ENCODE measurements at regions not wholly inside any gene's neighbourhood (a gene's known extent, or its start where the extent isn't known, plus 50 kb on each side); places are given as distances from the start of the nearest gene placed in this dataset.

DNA sequence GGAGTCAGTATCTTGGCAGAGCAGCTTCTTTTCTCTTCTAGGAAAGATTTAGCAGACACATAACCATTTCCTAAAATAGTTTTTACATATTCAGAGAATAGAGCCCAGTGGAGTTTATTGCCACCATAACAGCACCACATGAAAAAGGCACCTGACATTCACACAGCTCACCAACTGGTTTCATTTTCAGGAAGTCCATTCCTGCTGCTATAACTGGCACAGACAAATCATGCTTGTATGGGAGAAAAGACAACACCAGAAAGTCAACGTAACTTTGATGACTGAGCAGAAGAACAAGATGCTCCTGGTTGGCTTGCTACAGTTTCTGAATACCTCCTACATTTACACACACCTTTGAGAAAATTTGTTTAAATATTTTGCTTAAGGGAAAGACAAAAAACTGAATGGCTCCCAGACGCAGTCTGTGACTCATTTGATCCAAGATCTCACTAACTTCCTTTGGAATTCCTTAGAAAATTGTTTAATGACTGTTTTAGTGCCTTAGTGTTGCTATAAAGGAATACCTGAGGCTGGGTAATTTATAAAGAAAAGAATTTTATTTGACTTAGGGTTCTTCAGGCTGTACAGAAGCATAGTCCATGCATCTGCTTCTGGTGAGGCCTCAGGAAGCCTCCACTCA is 1380.6 kb downstream of the CDH8 start:
- Histone ChIP-seq H3K9ac (no peak overlapping the region), H3K9me3 (no peaks in the 10 kb centered on the region), H4K20me1 (ENCODE audit: insufficient read depth) (no peaks in the 10 kb centered on the region), H3K27me3 (ENCODE audit: insufficient read depth) (no peaks in the 10 kb centered on the region), H3K4me3 (ENCODE audit: low read depth in 2 of 2, low read length in 1 of 2) (no peak overlapping the region), H2AFZ (ENCODE audit: low read depth) (no peak overlapping the region), H3K4me2 (no peak overlapping the region), H3K27ac (ENCODE audit: low read depth in 2 of 2, low read length in 1 of 2) (no peak overlapping the region), H3K4me1 (ENCODE audit: control insufficient read depth in 1 of 2, insufficient read depth in 2 of 2, low read depth in 1 of 2, low read length in 1 of 2) (no peaks in the 10 kb centered on the region), H3K36me3 (replicated peaks in 1 of 2; ENCODE audit: control insufficient read depth in 1 of 2, insufficient read depth in 2 of 2, low read length in 1 of 2) (no peaks in the 10 kb centered on the region), H3F3A (replicated peaks; ENCODE audit: insufficient read depth) (no peaks in the 10 kb centered on the region), H3K9me2 (no peaks in the 10 kb centered on the region), H3K79me2 (ENCODE audit: insufficient read depth) (no peaks in the 10 kb centered on the region)
- DNase-seq, result no peak
- ChIA-PET POLR2A (no interaction called here), CTCF (interaction anchor here (0.8 kb wide), 1 partner anchor 11 kb away, joined by 3 read pairs; no protein-coding TSS in a partner anchor)
- TF ChIP-seq TCF12 (IDR thresholded peaks at IDR 0.05) (no peak), GATA2 (CRISPR knock-in tag; IDR thresholded peaks at IDR 0.05) (no peak), NRF1 (IDR thresholded peaks at IDR 0.05; ENCODE audit: low read depth, low read length) (no peak), USF2 (IDR thresholded peaks at IDR 0.05; ENCODE audit: borderline replicate concordance, low read depth, low read length) (no peak), ZBTB33 (IDR thresholded peaks at IDR 0.05; ENCODE audit: borderline replicate concordance, low read depth) (no peak), FOSL2 (IDR thresholded peaks at IDR 0.05; ENCODE audit: borderline replicate concordance, low read depth) (no peak), POLR2AphosphoS5 (IDR thresholded peaks at IDR 0.05; ENCODE audit: low read depth, low read length) (no peak), SIN3A (IDR thresholded peaks at IDR 0.05; ENCODE audit: borderline replicate concordance, low read depth, low read length) (no peak), TAF1 (IDR thresholded peaks at IDR 0.05; ENCODE audit: borderline replicate concordance, low read depth, low read length) (no peak), MXI1 (IDR thresholded peaks at IDR 0.05; ENCODE audit: low read depth, low read length) (no peak)
- TF ChIP-seq, protein P1, sequence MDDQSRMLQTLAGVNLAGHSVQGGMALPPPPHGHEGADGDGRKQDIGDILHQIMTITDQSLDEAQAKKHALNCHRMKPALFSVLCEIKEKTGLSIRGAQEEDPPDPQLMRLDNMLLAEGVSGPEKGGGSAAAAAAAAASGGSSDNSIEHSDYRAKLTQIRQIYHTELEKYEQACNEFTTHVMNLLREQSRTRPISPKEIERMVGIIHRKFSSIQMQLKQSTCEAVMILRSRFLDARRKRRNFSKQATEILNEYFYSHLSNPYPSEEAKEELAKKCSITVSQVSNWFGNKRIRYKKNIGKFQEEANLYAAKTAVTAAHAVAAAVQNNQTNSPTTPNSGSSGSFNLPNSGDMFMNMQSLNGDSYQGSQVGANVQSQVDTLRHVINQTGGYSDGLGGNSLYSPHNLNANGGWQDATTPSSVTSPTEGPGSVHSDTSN (IDR thresholded peaks at IDR 0.05), result no peak
- TF ChIP-seq, protein P2, sequence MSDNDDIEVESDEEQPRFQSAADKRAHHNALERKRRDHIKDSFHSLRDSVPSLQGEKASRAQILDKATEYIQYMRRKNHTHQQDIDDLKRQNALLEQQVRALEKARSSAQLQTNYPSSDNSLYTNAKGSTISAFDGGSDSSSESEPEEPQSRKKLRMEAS (IDR thresholded peaks at IDR 0.05; ENCODE audit: low read depth), result no peak
- TF ChIP-seq, protein P3, sequence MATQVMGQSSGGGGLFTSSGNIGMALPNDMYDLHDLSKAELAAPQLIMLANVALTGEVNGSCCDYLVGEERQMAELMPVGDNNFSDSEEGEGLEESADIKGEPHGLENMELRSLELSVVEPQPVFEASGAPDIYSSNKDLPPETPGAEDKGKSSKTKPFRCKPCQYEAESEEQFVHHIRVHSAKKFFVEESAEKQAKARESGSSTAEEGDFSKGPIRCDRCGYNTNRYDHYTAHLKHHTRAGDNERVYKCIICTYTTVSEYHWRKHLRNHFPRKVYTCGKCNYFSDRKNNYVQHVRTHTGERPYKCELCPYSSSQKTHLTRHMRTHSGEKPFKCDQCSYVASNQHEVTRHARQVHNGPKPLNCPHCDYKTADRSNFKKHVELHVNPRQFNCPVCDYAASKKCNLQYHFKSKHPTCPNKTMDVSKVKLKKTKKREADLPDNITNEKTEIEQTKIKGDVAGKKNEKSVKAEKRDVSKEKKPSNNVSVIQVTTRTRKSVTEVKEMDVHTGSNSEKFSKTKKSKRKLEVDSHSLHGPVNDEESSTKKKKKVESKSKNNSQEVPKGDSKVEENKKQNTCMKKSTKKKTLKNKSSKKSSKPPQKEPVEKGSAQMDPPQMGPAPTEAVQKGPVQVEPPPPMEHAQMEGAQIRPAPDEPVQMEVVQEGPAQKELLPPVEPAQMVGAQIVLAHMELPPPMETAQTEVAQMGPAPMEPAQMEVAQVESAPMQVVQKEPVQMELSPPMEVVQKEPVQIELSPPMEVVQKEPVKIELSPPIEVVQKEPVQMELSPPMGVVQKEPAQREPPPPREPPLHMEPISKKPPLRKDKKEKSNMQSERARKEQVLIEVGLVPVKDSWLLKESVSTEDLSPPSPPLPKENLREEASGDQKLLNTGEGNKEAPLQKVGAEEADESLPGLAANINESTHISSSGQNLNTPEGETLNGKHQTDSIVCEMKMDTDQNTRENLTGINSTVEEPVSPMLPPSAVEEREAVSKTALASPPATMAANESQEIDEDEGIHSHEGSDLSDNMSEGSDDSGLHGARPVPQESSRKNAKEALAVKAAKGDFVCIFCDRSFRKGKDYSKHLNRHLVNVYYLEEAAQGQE (IDR thresholded peaks at IDR 0.05; ENCODE audit: low read depth, low read length), result no peak
- WGBS (ENCODE audit: low lambda C conversion rate), result 14% methylated on average over 2 of the region's 2 CpGs

Data from SK-N-SH (cell line).